Bronchial epithelial cell (primary cell): ENCODE measurements at regions not wholly inside any gene's neighbourhood (a gene's known extent, or its start where the extent isn't known, plus 50 kb on each side); places are given as distances from the start of the nearest gene placed in this dataset.

Experiments
- DNase-seq: peaks from one replicate; pipeline ENCODE4 v3.0.0-alpha.2; 2010; ENCODE audit warnings: low read depth
- FAIRE-seq: peaks from 2 replicates; lab custom pipeline; 2011; peaks lifted over from hg19 to GRCh38; lab: Jason Lieb, UNC
- H3K27me3 ChIP-seq: 2 replicates; pipeline ENCODE4 v1.5.1; 2011; ENCODE audit warnings: low read length; ENCODE audit not compliant: control insufficient read depth, insufficient read depth
- H3K36me3 ChIP-seq: 2 replicates; pipeline ENCODE4 v1.5.1; 2011; ENCODE audit warnings: low read length; ENCODE audit not compliant: control insufficient read depth, insufficient read depth
- H3K4me3 ChIP-seq: 2 replicates; pipeline ENCODE4 v1.5.1; 2011; ENCODE audit warnings: mild to moderate bottlenecking, low read depth, low read length, control low read depth
- CTCF ChIP-seq: IDR thresholded peaks from 2 replicates; pipeline ENCODE4 v1.5.1; 2011; ENCODE audit warnings: mild to moderate bottlenecking, moderate library complexity, low read length, control low read depth, inconsistent platforms; ENCODE audit not compliant: insufficient read depth, severe bottlenecking

- H3K36me3 ChIP-seq: no peaks in the 10 kb centered on the region
- DNase-seq (no peak), FAIRE-seq (no peak)
- no peak overlapping the region for H3K4me3 ChIP-seq
- no peak for TF ChIP-seq CTCF
- H3K27me3 ChIP-seq: no peaks in the 10 kb centered on the region
Observed at GRCh38 chr15:85314146-85314545, 66.3 kb upstream of the AKAP13 start.

- Histone ChIP-seq H3K4me3 (no peak overlapping the region), H3K27me3 (no peaks in the 10 kb centered on the region), H3K36me3 (no peaks in the 10 kb centered on the region)
- DNase-seq: no peak
- no peak for FAIRE-seq
- TF ChIP-seq CTCF: no peak
Observed at GRCh38 chr15:85314633-85315032, 65.8 kb upstream of the AKAP13 start.

- Histone ChIP-seq H3K36me3 (no peaks in the 10 kb centered on the region), H3K4me3 (no peak overlapping the region), H3K27me3 (no peaks in the 10 kb centered on the region)
- FAIRE-seq (no peak), DNase-seq (no peak)
- no peak for TF ChIP-seq CTCF
Observed at GRCh38 chr15:85316244-85316934, 64.0 kb upstream of the AKAP13 start.

DNA sequence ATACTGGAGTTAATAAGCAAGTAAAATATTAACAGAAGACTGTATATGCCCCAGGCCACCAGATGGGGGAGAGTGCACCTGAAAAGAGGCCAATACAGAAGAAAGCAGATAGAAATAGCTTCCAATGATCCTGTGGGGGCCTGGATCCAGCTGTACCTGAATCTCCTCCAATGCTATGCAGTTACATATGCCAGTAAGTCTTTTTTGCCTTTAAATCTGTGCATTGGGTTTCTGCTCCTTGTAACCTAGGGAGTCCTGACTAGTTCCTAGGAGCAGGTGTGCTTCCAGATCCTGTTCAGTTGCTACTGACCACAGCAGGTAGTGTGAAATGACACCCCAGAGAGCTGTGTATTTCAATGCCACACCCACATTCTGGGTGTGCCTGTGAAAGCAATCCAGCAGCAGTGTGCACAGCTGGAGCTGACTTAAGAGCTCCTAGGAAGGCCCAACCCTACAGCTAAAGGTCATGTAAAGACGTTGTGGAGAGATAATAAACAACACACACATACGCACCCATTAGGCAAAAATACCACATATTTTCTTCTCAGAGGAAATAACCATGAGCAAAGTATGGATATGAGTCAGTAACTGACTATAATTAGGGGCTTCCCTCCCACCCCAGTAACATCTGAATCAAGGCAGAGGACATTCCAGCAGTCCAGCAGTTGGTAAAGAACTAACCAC is 62.2 kb upstream of the AKAP13 start:
- Histone ChIP-seq H3K4me3 (no peak overlapping the region), H3K27me3 (no peaks in the 10 kb centered on the region), H3K36me3 (no peaks in the 10 kb centered on the region)
- peak; percentile 67 for DNase-seq
- no peak for FAIRE-seq
- TF ChIP-seq CTCF: no peak

DNA sequence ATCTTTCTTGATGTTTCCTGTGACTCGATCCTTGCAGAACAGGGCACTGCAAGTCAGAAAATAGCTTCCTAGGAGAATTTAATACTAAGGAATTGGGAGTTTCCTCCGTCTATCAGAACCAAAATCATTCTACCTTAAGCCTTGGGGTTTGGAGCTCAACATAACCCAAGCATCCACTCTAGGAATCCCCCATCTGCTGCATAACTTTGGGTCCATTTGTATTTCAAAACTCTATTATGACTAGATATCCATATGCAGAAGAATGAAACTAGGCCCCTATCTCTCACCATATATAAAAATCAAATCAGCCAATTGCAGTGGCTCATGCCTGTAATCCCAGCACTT is 61.7 kb upstream of the AKAP13 start:
- no peaks in the 10 kb centered on the region for H3K27me3 ChIP-seq
- TF ChIP-seq CTCF: no peak
- no peak overlapping the region for H3K4me3 ChIP-seq
- FAIRE-seq: no peak
- H3K36me3 ChIP-seq: no peaks in the 10 kb centered on the region
- no peak for DNase-seq
